Brain microvascular endothelial cell (primary cell): ENCODE measurements at regions not wholly inside any gene's neighbourhood (a gene's known extent, or its start where the extent isn't known, plus 50 kb on each side); places are given as distances from the start of the nearest gene placed in this dataset.

ENCODE experiments used
- DNase-seq: peaks from one replicate; pipeline ENCODE4 v3.0.0-alpha.2; 2020
- H3K27ac ChIP-seq: fragments of 250-450 bp; sonication (Bioruptor Pico); 2 replicates; pipeline ENCODE4 v1.5.1; 2020; ENCODE audit warnings: mild to moderate bottlenecking, moderate library complexity
- H3K27me3 ChIP-seq: fragments of 250-450 bp; sonication (Bioruptor Pico); replicated peaks from 2 replicates; pipeline ENCODE4 v1.5.1; 2020; ENCODE audit warnings: mild to moderate bottlenecking
- H3K36me3 ChIP-seq: fragments of 250-450 bp; sonication (Bioruptor Pico); replicated peaks from 2 replicates; pipeline ENCODE4 v1.5.1; 2020; ENCODE audit warnings: mild to moderate bottlenecking
- H3K4me3 ChIP-seq: 2 replicates; pipeline ENCODE4 v1.5.1; 2011; ENCODE audit warnings: low read depth, mild to moderate bottlenecking, control low read depth, low read length, moderate library complexity
- in situ Hi-C: cut with HindIII; loops from 2 replicates; pipeline ENCODE4 v1.10.0; 2017; ENCODE audit warnings: low sequenced_read_pairs, low pct_ligation_motif_present
- TF ChIP-seq, protein P1 (sequence below): IDR thresholded peaks from 2 replicates; pipeline ENCODE4 v1.5.1; 2011; ENCODE audit warnings: low read depth, mild to moderate bottlenecking, moderate library complexity, low read length, control low read depth, inconsistent platforms; ENCODE audit errors: missing control alignments

DNA sequence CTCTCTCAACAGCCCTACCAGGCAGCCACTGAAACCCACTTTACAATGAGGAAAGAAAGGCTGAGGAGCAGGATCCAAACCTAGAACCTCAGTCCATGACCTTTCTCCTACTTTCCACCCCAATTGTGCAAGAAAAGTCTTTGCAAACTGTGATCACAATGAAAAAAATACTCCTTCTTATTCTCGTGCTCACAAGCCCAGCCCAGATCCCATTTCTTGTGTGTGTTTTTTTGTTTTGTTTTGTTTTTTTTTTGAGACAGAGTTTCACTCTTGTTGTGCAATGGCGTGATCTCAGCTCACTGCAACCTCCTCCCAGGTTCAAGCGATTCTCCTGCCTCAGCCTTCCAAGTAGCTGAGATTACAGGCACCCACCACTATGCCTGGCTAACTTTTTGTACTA is 97.7 kb downstream of the CRYAA start:
- no peaks in the 10 kb centered on the region for H3K36me3 ChIP-seq
- in situ Hi-C loops: no loop called here
- no peak overlapping the region for H3K4me3 ChIP-seq
- H3K27me3 ChIP-seq: no peaks in the 10 kb centered on the region
- TF ChIP-seq, protein P1, sequence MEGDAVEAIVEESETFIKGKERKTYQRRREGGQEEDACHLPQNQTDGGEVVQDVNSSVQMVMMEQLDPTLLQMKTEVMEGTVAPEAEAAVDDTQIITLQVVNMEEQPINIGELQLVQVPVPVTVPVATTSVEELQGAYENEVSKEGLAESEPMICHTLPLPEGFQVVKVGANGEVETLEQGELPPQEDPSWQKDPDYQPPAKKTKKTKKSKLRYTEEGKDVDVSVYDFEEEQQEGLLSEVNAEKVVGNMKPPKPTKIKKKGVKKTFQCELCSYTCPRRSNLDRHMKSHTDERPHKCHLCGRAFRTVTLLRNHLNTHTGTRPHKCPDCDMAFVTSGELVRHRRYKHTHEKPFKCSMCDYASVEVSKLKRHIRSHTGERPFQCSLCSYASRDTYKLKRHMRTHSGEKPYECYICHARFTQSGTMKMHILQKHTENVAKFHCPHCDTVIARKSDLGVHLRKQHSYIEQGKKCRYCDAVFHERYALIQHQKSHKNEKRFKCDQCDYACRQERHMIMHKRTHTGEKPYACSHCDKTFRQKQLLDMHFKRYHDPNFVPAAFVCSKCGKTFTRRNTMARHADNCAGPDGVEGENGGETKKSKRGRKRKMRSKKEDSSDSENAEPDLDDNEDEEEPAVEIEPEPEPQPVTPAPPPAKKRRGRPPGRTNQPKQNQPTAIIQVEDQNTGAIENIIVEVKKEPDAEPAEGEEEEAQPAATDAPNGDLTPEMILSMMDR: no peak
- peak; percentile 7 for DNase-seq
- no peak overlapping the region for H3K27ac ChIP-seq

DNA sequence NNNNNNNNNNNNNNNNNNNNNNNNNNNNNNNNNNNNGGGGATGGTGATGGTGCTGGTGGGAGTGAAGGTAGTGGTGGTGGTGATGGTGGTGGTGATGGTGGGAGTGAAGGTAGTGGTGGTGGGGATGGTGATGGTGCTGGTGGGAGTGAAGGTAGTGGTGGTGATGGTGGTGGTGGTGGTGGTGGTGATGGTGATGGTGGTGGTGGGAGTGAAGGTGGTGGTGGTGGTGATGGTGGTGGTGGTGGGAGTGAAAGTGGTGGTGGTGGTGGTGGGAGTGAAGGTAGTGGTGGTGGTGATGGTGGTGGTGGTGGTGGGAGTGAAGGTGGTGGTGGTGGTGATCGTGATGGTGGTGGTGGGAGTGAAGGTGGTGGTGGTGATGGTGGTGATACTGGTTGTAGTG is 93.6 kb downstream of the CRYAA start:
- no peak for DNase-seq
- Histone ChIP-seq H3K27me3 (no peaks in the 10 kb centered on the region), H3K27ac (no peak overlapping the region), H3K36me3 (no peaks in the 10 kb centered on the region), H3K4me3 (no peak overlapping the region)
- TF ChIP-seq, protein P1: no peak
- in situ Hi-C loops: no loop called here
